GM10266 (cell line): ENCODE measurements at regions not wholly inside any gene's neighbourhood (a gene's known extent, or its start where the extent isn't known, plus 50 kb on each side); places are given as distances from the start of the nearest gene placed in this dataset.

Source experiments
- DNase-seq: peaks from one replicate; pipeline ENCODE4 v3.0.0; 2012; ENCODE audit errors: extremely low spot score
- TF ChIP-seq, protein P1 (sequence below): IDR thresholded peaks from 2 replicates; pipeline ENCODE4 v1.5.1; 2012; ENCODE audit warnings: mild to moderate bottlenecking, low read depth; ENCODE audit not compliant: control insufficient read depth, insufficient read depth; ENCODE audit errors: missing control alignments

DNA sequence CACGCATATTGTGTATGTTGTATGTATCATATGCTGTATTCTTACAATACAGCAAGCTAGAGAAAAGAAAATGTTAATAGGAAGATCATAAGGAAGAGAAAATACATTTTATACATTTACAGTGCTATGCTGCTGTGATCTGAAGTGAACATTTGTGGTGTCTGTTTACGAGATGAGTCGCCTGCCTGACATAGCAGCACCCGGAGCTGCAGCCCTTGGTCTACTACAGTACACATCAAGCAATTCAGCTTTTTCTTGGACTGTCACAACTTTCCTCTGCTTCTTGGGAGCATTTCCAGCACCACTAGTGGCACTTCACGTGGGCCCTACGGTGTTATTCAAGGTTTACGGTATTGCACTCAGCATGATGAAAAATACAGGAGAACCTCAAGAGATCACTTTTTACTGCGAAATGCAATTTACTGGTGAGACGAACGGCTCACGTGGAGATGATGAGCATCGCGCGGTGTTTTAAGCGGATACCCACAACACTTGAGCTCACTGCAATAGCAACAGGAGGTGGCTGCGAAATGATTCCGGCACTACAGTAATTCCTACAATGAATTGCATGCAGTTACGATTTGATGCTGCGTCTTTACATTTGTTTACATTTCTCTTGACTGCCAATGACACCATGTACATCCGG, 308.4 kb downstream of the FGF9 start:
- TF ChIP-seq, protein P1, sequence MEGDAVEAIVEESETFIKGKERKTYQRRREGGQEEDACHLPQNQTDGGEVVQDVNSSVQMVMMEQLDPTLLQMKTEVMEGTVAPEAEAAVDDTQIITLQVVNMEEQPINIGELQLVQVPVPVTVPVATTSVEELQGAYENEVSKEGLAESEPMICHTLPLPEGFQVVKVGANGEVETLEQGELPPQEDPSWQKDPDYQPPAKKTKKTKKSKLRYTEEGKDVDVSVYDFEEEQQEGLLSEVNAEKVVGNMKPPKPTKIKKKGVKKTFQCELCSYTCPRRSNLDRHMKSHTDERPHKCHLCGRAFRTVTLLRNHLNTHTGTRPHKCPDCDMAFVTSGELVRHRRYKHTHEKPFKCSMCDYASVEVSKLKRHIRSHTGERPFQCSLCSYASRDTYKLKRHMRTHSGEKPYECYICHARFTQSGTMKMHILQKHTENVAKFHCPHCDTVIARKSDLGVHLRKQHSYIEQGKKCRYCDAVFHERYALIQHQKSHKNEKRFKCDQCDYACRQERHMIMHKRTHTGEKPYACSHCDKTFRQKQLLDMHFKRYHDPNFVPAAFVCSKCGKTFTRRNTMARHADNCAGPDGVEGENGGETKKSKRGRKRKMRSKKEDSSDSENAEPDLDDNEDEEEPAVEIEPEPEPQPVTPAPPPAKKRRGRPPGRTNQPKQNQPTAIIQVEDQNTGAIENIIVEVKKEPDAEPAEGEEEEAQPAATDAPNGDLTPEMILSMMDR = no peak
- no peak for DNase-seq

DNA sequence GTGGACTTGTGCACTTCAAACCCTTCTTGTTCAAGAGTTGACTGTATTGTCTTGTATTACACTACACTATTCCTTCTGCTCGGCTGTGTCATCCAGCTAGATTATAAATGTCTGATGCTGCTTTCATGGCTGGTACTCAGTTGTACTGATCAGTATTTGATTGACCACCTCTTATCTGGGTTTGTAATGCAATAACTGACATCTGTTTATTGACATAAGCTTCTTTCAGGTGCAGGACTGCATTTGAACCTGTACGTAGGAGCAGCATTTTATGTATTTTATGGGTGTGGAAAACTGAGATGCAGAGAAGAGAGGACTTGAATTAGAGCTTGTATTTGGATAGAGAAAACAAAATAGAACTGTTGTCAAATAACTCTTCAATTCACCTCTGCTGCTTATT, 309.2 kb downstream of the FGF9 start:
- TF ChIP-seq, protein P1 = no peak

DNA sequence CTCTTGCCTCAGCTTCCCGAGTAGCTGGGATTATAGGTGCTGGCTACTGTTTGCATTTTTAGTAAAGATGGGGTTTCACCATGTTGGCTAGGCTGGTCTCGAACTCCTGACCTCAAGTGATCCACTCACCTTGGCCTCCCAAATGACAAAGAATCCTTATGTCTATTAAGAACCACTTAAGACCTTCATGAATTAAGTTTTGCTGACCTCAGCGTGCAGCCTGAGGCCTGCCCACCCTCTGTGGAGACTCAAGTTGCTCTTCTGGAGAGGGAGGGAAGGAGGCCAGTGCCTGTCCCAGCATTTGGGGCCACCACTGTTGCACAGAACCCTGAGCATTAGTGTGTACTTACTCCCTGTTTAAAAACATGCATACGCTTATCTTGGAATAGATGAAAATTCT, 313.3 kb downstream of the FGF9 start:
- DNase-seq = no peak
- TF ChIP-seq, protein P1 = no peak

More for the DNA sequence above, 309.2 kb downstream of the FGF9 start:
- DNase-seq = no peak

DNA sequence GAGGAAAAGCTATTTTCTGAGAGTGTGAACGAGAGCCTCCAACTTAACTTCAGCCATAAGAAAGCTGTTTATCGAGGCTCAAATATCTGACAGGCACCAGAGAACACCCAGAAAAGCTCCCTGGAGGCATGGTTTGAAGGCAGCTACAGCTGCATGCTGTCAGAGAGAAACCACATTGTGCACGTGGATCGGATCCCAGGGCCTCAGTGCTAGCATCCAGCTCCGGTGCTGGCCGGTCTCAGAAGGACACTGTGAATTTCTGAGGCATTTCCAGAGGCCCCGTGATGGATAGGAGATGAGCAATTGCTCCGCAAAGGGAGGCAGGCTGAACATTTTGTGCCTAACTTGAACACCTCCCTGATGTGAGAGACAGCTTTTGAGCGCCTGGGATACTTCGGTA, 315.7 kb downstream of the FGF9 start:
- TF ChIP-seq, protein P1 = no peak
- DNase-seq = no peak

DNA sequence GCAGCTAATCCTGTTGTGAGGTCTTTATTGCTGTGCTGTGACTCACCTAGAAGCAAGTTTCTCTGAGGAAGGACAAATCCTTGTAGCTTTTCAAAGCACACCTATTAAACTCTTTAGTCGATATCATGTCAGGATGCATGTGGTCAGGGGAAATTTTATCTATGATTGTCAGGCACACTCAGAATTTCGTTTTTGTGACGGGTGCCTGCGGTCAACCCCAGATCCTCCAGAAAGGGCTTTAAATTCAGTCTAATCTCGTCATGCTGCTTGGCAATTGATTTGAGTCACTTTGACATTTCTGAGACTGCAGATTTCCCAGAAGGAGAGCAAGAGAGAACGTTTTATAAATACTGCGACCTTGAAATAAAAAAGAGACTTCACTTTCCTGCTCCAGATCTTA, 316.9 kb downstream of the FGF9 start:
- TF ChIP-seq, protein P1 = no peak
- no peak for DNase-seq

DNA sequence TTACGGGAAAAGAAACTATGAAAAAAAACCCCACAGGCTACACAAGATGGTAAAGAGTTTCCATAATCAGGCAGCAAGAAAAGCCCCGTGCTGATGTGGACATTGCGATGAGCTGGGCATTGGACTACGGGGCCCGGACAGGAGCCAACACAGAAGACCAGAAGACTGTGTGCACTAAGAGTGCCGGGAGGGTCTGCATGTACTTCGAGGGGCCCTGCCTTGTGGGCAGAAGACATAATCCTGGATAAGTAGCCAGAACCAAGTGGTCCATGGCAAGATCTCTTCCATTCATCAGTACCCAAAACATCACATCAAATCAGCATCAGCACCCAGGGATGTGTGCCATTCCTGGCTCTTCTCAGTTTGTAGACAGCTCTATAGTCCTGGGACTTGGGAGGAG, 317.8 kb downstream of the FGF9 start:
- TF ChIP-seq, protein P1 = no peak
- no peak for DNase-seq

DNA sequence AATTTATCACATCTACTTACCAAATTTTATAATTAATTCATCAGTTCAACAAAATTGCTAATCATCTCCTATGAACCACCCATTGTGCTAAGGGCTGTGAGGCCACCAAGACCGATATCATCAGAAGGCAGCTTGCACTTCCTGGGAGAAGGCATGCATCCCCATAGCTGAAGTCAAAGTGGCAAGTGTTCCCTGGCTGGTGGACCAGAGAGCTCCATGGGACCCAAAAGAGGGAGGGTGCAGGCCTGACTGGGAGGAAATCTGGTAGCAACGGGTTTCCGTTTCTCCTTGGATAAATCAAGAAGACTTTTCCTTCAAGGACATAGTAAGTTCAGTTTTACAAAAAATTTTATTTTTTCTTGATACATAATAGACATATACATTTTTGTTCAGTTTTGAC, 325.2 kb downstream of the FGF9 start:
- TF ChIP-seq, protein P1 = no peak
- no peak for DNase-seq
